ENCODE measurements at regions not wholly inside any gene's neighbourhood (a gene's known extent, or its start where the extent isn't known, plus 50 kb on each side); places are given as distances from the start of the nearest gene placed in this dataset.

GRCh38 chr3:43950775-43951174 lies 260.0 kb downstream of the ABHD5 start:
- H3K36me3 ChIP-seq (ENCODE audit: control insufficient read depth, insufficient read depth, low read length): no peaks in the 10 kb centered on the region
- WGBS, 2 experiments (ENCODE audit: insufficient coverage in 2 of 2): 88% methylated on average over 4 of the region's 4 CpGs; no CpG with 5 or more reads in 1 of the 2 experiments

GRCh38 chr3:43951813-43952212 lies 261.1 kb downstream of the ABHD5 start:
- Histone ChIP-seq H3K27ac (ENCODE audit: low read depth, low read length, severe bottlenecking) (no peak overlapping the region), H3K4me3 (ENCODE audit: extremely low read depth, insufficient read depth, low read length, poor library complexity, severe bottlenecking) (no peak overlapping the region), H3K36me3 (ENCODE audit: control insufficient read depth, insufficient read depth, low read length) (no peaks in the 10 kb centered on the region), H3K4me1 (ENCODE audit: control insufficient read depth, insufficient read depth, low read length, poor library complexity, severe bottlenecking) (no peaks in the 10 kb centered on the region), H3K9me3 (ENCODE audit: control insufficient read depth, low read length) (no peaks in the 10 kb centered on the region)
- 78 to 87% methylated on average over 3 of the region's 4 CpGs for WGBS, 2 experiments (ENCODE audit: insufficient coverage in 2 of 2)

More at GRCh38 chr3:43950775-43951174, 260.0 kb downstream of the ABHD5 start:
- H3K9me3 ChIP-seq (ENCODE audit: control insufficient read depth, low read length): no peaks in the 10 kb centered on the region
- no peak overlapping the region for H3K4me3 ChIP-seq (ENCODE audit: extremely low read depth, insufficient read depth, low read length, poor library complexity, severe bottlenecking)
- no peak overlapping the region for H3K27ac ChIP-seq (ENCODE audit: low read depth, low read length, severe bottlenecking)
- no peaks in the 10 kb centered on the region for H3K4me1 ChIP-seq (ENCODE audit: control insufficient read depth, insufficient read depth, low read length, poor library complexity, severe bottlenecking)

GRCh38 chr3:43953380-43953779 lies 262.6 kb downstream of the ABHD5 start:
- H3K9me3 ChIP-seq (ENCODE audit: control insufficient read depth, low read length): no peaks in the 10 kb centered on the region
- peak overlapping the region; percentile 30 for H3K27ac ChIP-seq (ENCODE audit: low read depth, low read length, severe bottlenecking)
- H3K4me1 ChIP-seq (ENCODE audit: control insufficient read depth, insufficient read depth, low read length, poor library complexity, severe bottlenecking): no peaks in the 10 kb centered on the region
- 96 to 97% methylated on average over 8 to 9 of the region's 10 CpGs for WGBS, 2 experiments (ENCODE audit: insufficient coverage in 2 of 2)
- no peaks in the 10 kb centered on the region for H3K36me3 ChIP-seq (ENCODE audit: control insufficient read depth, insufficient read depth, low read length)
- no peak overlapping the region for H3K4me3 ChIP-seq (ENCODE audit: extremely low read depth, insufficient read depth, low read length, poor library complexity, severe bottlenecking)

- Histone ChIP-seq H3K4me3 (ENCODE audit: extremely low read depth, insufficient read depth, low read length, poor library complexity, severe bottlenecking) (no peak overlapping the region), H3K9me3 (ENCODE audit: control insufficient read depth, low read length) (no peaks in the 10 kb centered on the region), H3K4me1 (ENCODE audit: control insufficient read depth, insufficient read depth, low read length, poor library complexity, severe bottlenecking) (no peaks in the 10 kb centered on the region), H3K27ac (ENCODE audit: low read depth, low read length, severe bottlenecking) (peak overlapping the region; percentile 30), H3K36me3 (ENCODE audit: control insufficient read depth, insufficient read depth, low read length) (no peaks in the 10 kb centered on the region)
- 77 to 92% methylated on average over 2 to 4 of the region's 7 CpGs for WGBS, 2 experiments (ENCODE audit: insufficient coverage in 2 of 2)
These were observed 263.3 kb downstream of the ABHD5 start for GRCh38 chr3:43953814-43954692.

GRCh38 chr3:43956945-43957344 lies 266.2 kb downstream of the ABHD5 start:
- Histone ChIP-seq H3K4me3 (ENCODE audit: extremely low read depth, insufficient read depth, low read length, poor library complexity, severe bottlenecking) (no peak overlapping the region), H3K4me1 (ENCODE audit: control insufficient read depth, insufficient read depth, low read length, poor library complexity, severe bottlenecking) (no peaks in the 10 kb centered on the region), H3K27ac (ENCODE audit: low read depth, low read length, severe bottlenecking) (no peak overlapping the region), H3K9me3 (ENCODE audit: control insufficient read depth, low read length) (no peaks in the 10 kb centered on the region), H3K36me3 (ENCODE audit: control insufficient read depth, insufficient read depth, low read length) (no peaks in the 10 kb centered on the region)
- WGBS, 2 experiments (ENCODE audit: insufficient coverage in 2 of 2): 94 to 100% methylated on average over 4 of the region's 5 CpGs

GRCh38 chr3:43957553-43957952 lies 266.8 kb downstream of the ABHD5 start:
- Histone ChIP-seq H3K4me3 (ENCODE audit: extremely low read depth, insufficient read depth, low read length, poor library complexity, severe bottlenecking) (no peak overlapping the region), H3K27ac (ENCODE audit: low read depth, low read length, severe bottlenecking) (no peak overlapping the region), H3K36me3 (ENCODE audit: control insufficient read depth, insufficient read depth, low read length) (no peaks in the 10 kb centered on the region), H3K4me1 (ENCODE audit: control insufficient read depth, insufficient read depth, low read length, poor library complexity, severe bottlenecking) (no peaks in the 10 kb centered on the region), H3K9me3 (ENCODE audit: control insufficient read depth, low read length) (no peaks in the 10 kb centered on the region)
- no CpG with 5 or more reads among the region's 2 CpGs for WGBS, 2 experiments (ENCODE audit: insufficient coverage in 2 of 2)

- Histone ChIP-seq H3K27ac (ENCODE audit: low read depth, low read length, severe bottlenecking) (no peak overlapping the region), H3K36me3 (ENCODE audit: control insufficient read depth, insufficient read depth, low read length) (no peaks in the 10 kb centered on the region), H3K4me3 (ENCODE audit: extremely low read depth, insufficient read depth, low read length, poor library complexity, severe bottlenecking) (no peak overlapping the region), H3K9me3 (ENCODE audit: control insufficient read depth, low read length) (no peaks in the 10 kb centered on the region), H3K4me1 (ENCODE audit: control insufficient read depth, insufficient read depth, low read length, poor library complexity, severe bottlenecking) (no peaks in the 10 kb centered on the region)
- WGBS, 2 experiments (ENCODE audit: insufficient coverage in 2 of 2): 87 to 92% methylated on average over 15 to 16 of the region's 16 CpGs
These were observed 267.4 kb downstream of the ABHD5 start for GRCh38 chr3:43958005-43958770.

GRCh38 chr3:43958973-43959372 lies 268.2 kb downstream of the ABHD5 start:
- 86% methylated on average over 1 of the region's 3 CpGs; no CpG with 5 or more reads in 1 of the 2 experiments for WGBS, 2 experiments (ENCODE audit: insufficient coverage in 2 of 2)
- no peak overlapping the region for H3K27ac ChIP-seq (ENCODE audit: low read depth, low read length, severe bottlenecking)
- no peaks in the 10 kb centered on the region for H3K4me1 ChIP-seq (ENCODE audit: control insufficient read depth, insufficient read depth, low read length, poor library complexity, severe bottlenecking)
- no peaks in the 10 kb centered on the region for H3K9me3 ChIP-seq (ENCODE audit: control insufficient read depth, low read length)
- H3K36me3 ChIP-seq (ENCODE audit: control insufficient read depth, insufficient read depth, low read length): no peaks in the 10 kb centered on the region
- no peak overlapping the region for H3K4me3 ChIP-seq (ENCODE audit: extremely low read depth, insufficient read depth, low read length, poor library complexity, severe bottlenecking)

- H3K36me3 ChIP-seq (ENCODE audit: control insufficient read depth, insufficient read depth, low read length): no peaks in the 10 kb centered on the region
- WGBS, 2 experiments (ENCODE audit: insufficient coverage in 2 of 2): 73% methylated on average over 9 to 10 of the region's 10 CpGs
- H3K9me3 ChIP-seq (ENCODE audit: control insufficient read depth, low read length): no peaks in the 10 kb centered on the region
- H3K4me1 ChIP-seq (ENCODE audit: control insufficient read depth, insufficient read depth, low read length, poor library complexity, severe bottlenecking): no peaks in the 10 kb centered on the region
- no peak overlapping the region for H3K27ac ChIP-seq (ENCODE audit: low read depth, low read length, severe bottlenecking)
- H3K4me3 ChIP-seq (ENCODE audit: extremely low read depth, insufficient read depth, low read length, poor library complexity, severe bottlenecking): no peak overlapping the region
These were observed 269.0 kb downstream of the ABHD5 start for GRCh38 chr3:43959498-43960447.

- Histone ChIP-seq H3K27ac (ENCODE audit: low read depth, low read length, severe bottlenecking) (no peak overlapping the region), H3K36me3 (ENCODE audit: control insufficient read depth, insufficient read depth, low read length) (no peaks in the 10 kb centered on the region), H3K9me3 (ENCODE audit: control insufficient read depth, low read length) (no peaks in the 10 kb centered on the region), H3K4me1 (ENCODE audit: control insufficient read depth, insufficient read depth, low read length, poor library complexity, severe bottlenecking) (no peaks in the 10 kb centered on the region), H3K4me3 (ENCODE audit: extremely low read depth, insufficient read depth, low read length, poor library complexity, severe bottlenecking) (no peak overlapping the region)
- 83% methylated on average over 2 of the region's 3 CpGs; no CpG with 5 or more reads in 1 of the 2 experiments for WGBS, 2 experiments (ENCODE audit: insufficient coverage in 2 of 2)
These were observed 269.7 kb downstream of the ABHD5 start for GRCh38 chr3:43960448-43960840.

Measured in mesodermal cell (in vitro differentiated cells).